Activated CD4-positive, alpha-beta memory T cell treated with anti-CD3 and anti-CD28 coated beads for 36 hours (primary cell): ENCODE measurements at regions not wholly inside any gene's neighbourhood (a gene's known extent, or its start where the extent isn't known, plus 50 kb on each side); places are given as distances from the start of the nearest gene placed in this dataset.

Source experiments
- CTCF ChIA-PET: fragments of 350-600 bp; sonication (Branson Sonifier 250); formaldehyde crosslinking; loops from one replicate; lab custom pipeline; 2021; ENCODE audit warnings: antibody characterized with exemption, inconsistent platforms; lab: Charles Lee
- POLR2A ChIA-PET: fragments of 350-600 bp; sonication (Branson Sonifier 250); formaldehyde crosslinking; loops from one replicate; lab custom pipeline; 2021; ENCODE audit warnings: antibody characterized with exemption; lab: Charles Lee
- DNase-seq: peaks from one replicate; pipeline ENCODE4 v3.0.0-alpha.2; 2020
- H3K27ac Mint-ChIP-seq: one replicate; pipeline ENCODE4 v1.8.0; 2021; ENCODE audit warnings: mixed read lengths
- H3K27me3 Mint-ChIP-seq: one replicate; pipeline ENCODE4 v1.8.0; 2021; ENCODE audit warnings: mixed read lengths
- H3K36me3 Mint-ChIP-seq: one replicate; pipeline ENCODE4 v1.8.0; 2021; ENCODE audit warnings: mixed read lengths
- H3K4me1 Mint-ChIP-seq: one replicate; pipeline ENCODE4 v1.8.0; 2021; ENCODE audit warnings: low read depth, mixed read lengths
- H3K4me3 Mint-ChIP-seq: one replicate; pipeline ENCODE4 v1.8.0; 2021; ENCODE audit warnings: mild to moderate bottlenecking, mixed read lengths
- H3K9me3 Mint-ChIP-seq: one replicate; pipeline ENCODE4 v1.8.0; 2021; ENCODE audit warnings: mixed read lengths
- intact Hi-C: fragments of 100-400 bp; cut with micrococcal nuclease; formaldehyde crosslinking; loops from one replicate; pipeline ENCODE4 v1.15.1; 2023

DNA sequence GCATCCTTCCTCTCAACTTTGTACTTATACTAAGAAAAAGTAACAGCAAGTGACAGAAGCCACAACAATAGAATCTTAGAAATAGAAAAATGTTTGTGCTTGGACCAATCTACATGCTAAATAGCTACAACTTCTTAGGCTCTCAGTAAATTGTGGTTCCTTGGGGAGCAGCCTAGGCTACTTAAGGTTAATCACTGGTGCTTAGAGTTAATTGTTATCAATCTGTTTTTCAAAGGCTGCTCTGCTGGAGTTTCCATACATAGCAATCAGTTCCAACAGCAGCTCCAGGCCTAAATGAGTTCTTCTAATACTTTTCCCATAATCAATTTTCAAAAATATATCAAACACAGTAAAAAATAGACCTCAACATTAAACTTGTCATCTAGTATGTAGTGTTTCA is 571.4 kb downstream of the EPHA7 start:
- POLR2A ChIA-PET: no interaction called here
- no peak for DNase-seq
- intact Hi-C loops: no loop called here
- Mint-ChIP-seq H3K4me3 (no peak overlapping the region), H3K27ac (no peak overlapping the region), H3K4me1 (no peaks in the 10 kb centered on the region), H3K9me3 (peaks cover 15% of the 10 kb centered on the region), H3K36me3 (no peaks in the 10 kb centered on the region), H3K27me3 (no peaks in the 10 kb centered on the region)
- CTCF ChIA-PET: no interaction called here

DNA sequence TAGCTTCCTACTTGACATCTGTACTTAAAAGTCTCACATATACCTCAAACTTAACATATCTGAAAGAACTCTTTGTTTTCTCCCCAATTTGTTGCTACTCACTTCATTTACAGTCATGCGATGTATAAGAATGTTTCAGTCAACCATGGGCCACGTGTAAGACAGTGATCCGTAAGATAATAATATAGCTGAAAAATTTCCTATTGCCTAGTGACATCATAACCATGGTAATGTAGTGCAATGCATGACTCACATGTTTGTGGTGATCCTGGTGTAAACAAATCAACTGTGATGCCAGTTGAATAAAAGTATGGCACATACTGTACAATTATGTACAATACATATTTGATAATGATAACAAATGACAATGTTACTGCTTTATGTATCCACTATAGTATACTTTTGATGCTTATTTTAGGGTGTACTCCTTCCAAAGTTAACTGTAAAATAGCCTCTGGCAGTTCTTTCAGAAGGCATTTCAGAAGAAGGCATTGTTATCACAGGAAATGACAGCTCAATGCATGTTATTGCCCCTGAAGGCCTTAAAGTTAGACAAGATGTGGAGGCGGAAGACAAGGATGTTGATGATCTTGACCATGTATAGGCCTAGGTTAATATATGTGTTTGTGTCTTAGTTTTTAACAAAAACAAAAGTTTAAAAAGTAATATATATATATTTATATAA is 579.0 kb downstream of the EPHA7 start:
- no peak for DNase-seq
- Mint-ChIP-seq H3K9me3 (peaks cover 4% of the 10 kb centered on the region), H3K4me3 (no peak overlapping the region), H3K27me3 (no peaks in the 10 kb centered on the region), H3K36me3 (no peaks in the 10 kb centered on the region), H3K4me1 (no peaks in the 10 kb centered on the region), H3K27ac (no peak overlapping the region)
- intact Hi-C loops: no loop called here
- POLR2A ChIA-PET: no interaction called here
- CTCF ChIA-PET: no interaction called here

DNA sequence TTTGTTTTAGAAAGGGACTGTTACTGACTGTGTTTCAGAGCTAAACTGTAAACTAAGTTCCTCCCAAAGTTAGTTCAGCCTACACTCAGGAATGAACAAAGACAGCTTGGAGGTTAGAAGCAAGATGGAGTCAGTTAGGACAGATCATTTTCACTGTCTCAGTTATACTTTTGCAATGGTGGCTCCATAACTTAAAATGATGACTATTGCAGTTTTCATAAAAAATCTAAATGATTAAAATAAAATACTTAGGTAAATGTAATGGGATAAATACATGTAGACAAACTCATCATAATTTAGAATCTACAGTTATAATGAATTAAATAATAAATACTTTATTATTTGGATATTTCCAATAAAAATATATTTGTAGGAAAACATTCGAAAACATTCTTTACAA is 590.6 kb downstream of the EPHA7 start:
- H3K4me3 Mint-ChIP-seq: no peak overlapping the region
- no peak for DNase-seq
- no peaks in the 10 kb centered on the region for H3K27me3 Mint-ChIP-seq
- ChIA-PET POLR2A (no interaction called here), CTCF (no interaction called here)
- no peaks in the 10 kb centered on the region for H3K4me1 Mint-ChIP-seq
- H3K27ac Mint-ChIP-seq: no peak overlapping the region
- H3K36me3 Mint-ChIP-seq: no peaks in the 10 kb centered on the region
- intact Hi-C loops: no loop called here
- H3K9me3 Mint-ChIP-seq: peaks cover 9% of the 10 kb centered on the region

DNA sequence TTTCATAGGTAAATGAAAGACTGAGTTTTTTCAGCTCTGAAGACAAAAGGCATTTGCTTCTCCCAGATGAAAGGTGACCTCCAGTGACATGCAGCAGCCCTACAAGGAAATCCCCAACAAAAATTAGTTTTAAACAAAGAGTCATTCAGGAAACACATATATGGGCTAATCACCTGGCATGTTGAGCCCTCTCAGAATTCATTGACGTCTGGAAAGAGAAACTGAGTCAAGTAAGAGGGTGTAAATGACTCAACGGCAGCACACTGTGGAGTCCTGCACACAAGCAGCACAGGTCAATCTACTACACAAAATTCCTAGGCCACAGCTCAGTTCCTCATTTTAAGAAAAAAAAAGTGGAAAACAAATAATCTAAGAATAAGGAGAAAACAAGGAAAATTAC is 592.3 kb downstream of the EPHA7 start:
- ChIA-PET CTCF (no interaction called here), POLR2A (interaction anchor here (0.6 kb wide), 1 partner anchor 336 kb away, joined by 3 read pairs; no protein-coding TSS in a partner anchor)
- Mint-ChIP-seq H3K27me3 (no peaks in the 10 kb centered on the region), H3K9me3 (peaks cover 9% of the 10 kb centered on the region), H3K4me3 (no peak overlapping the region), H3K27ac (no peak overlapping the region), H3K36me3 (no peaks in the 10 kb centered on the region), H3K4me1 (no peaks in the 10 kb centered on the region)
- no peak for DNase-seq
- intact Hi-C loops: no loop called here

DNA sequence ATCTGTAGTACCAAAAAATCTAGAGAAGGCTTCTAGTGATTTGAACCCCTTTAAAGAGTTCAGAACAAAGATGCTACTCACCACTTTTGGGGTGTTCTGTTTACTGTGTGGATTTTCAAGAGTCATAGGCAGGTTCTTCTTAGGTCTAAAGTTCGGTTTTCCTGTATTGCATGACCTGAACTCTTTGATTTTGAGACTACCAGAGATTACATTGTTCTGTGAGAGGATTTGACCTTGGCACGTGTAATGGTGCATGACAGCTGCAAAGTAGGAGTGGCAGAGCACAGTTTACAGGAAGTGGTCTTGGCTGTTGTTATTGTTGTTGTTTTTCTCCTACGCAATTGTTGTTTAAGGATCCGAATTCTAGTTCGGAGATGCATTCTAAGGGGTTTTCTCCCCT is 592.7 kb downstream of the EPHA7 start:
- Mint-ChIP-seq H3K27ac (no peak overlapping the region), H3K4me1 (no peaks in the 10 kb centered on the region), H3K9me3 (peaks cover 9% of the 10 kb centered on the region), H3K36me3 (no peaks in the 10 kb centered on the region), H3K4me3 (no peak overlapping the region), H3K27me3 (no peaks in the 10 kb centered on the region)
- DNase-seq: no peak
- ChIA-PET CTCF (no interaction called here), POLR2A (interaction anchor here (0.6 kb wide), 1 partner anchor 336 kb away, joined by 3 read pairs; no protein-coding TSS in a partner anchor)
- intact Hi-C loops: no loop called here

DNA sequence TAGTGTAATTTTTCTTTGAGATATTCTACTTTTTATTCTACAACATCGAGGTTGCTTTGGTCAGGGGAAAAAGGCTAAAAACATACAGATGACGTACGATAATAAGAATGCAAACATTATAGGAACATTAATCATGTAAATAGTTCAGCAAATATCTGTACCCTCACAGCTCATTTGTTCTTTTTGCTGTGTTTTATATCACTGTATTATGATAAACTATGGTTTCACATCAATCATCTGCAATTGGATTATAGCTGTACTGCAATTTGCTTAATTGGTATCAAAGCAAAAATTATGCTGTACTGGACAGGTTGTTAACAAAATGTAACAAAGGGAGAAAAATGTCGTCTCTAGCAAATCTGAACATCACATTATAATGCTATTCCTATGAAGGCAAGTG is 597.1 kb downstream of the EPHA7 start:
- ChIA-PET CTCF (no interaction called here), POLR2A (no interaction called here)
- no peak overlapping the region for H3K27ac Mint-ChIP-seq
- no peak for DNase-seq
- H3K36me3 Mint-ChIP-seq: no peaks in the 10 kb centered on the region
- no peak overlapping the region for H3K4me3 Mint-ChIP-seq
- no peaks in the 10 kb centered on the region for H3K27me3 Mint-ChIP-seq
- peaks cover 7% of the 10 kb centered on the region for H3K9me3 Mint-ChIP-seq
- intact Hi-C loops: no loop called here
- no peaks in the 10 kb centered on the region for H3K4me1 Mint-ChIP-seq

DNA sequence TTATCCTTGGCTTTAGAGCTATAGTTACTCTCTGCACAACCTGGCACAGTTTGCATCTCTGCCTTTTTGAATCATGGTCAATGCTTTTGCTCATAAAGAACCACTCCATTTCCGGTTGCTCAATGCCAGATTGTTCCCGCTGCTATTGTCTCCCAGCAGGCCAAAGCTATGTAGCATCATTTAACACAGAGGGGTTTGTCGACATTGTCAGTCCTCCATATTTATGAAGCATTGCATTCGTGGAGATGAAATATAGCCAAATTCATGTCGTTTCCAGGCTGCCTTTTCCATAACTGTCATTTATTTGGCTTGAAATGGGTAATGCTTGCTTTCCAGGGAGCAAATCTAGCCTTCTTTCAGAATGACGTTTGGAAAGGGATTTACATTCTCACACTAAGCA is 598.8 kb downstream of the EPHA7 start:
- intact Hi-C loops: no loop called here
- POLR2A ChIA-PET: no interaction called here
- Mint-ChIP-seq H3K27ac (no peak overlapping the region), H3K4me3 (no peak overlapping the region), H3K36me3 (no peaks in the 10 kb centered on the region), H3K4me1 (no peaks in the 10 kb centered on the region), H3K27me3 (no peaks in the 10 kb centered on the region), H3K9me3 (peaks cover 11% of the 10 kb centered on the region)
- CTCF ChIA-PET: no interaction called here
- no peak for DNase-seq

DNA sequence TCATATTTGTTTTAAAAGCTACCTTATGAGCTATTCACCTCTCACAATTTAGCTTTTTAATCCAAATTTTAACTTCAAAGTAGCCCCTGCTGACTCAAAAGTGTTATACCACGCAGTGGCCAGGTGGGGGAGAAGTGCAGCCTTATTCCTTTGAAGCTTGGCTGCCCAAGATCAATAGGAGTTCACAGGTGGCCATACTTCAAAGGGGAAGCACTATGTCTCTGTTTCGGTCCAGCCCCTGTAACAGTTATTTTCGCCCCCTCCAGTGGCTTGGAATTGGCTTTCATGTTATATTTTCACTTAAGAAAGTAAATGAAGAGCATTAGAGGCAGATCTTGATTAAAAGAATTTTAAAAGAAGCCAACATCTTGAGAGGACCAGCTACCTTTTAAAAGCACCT is 608.4 kb downstream of the EPHA7 start:
- intact Hi-C loops: no loop called here
- Mint-ChIP-seq H3K27me3 (no peaks in the 10 kb centered on the region), H3K36me3 (no peaks in the 10 kb centered on the region), H3K4me3 (no peak overlapping the region), H3K9me3 (peaks cover 5% of the 10 kb centered on the region), H3K4me1 (no peaks in the 10 kb centered on the region), H3K27ac (no peak overlapping the region)
- peak; percentile 12 for DNase-seq
- ChIA-PET CTCF (no interaction called here), POLR2A (no interaction called here)

DNA sequence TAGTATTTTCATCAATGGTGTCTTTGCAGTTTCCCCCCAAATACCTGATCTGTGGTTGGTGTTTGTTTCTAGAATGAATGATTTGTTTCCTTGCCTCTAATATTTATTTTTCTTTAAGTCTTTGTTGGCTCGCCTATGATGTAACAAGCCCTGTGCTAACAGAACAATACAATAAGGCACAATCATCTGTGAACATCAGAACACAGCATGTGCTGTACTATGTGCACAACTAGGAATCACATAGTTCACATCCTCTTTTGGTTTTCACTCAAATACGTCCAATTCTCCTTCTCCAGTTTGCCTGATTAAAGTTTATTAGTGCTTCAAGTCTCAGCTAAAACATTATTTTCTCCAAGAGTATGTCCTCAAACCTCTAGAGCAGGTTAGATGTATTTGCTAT is 613.1 kb downstream of the EPHA7 start:
- intact Hi-C loops: no loop called here
- Mint-ChIP-seq H3K4me1 (no peaks in the 10 kb centered on the region), H3K27ac (no peak overlapping the region), H3K9me3 (peaks cover 10% of the 10 kb centered on the region), H3K4me3 (no peak overlapping the region), H3K36me3 (no peaks in the 10 kb centered on the region), H3K27me3 (no peaks in the 10 kb centered on the region)
- DNase-seq: no peak
- CTCF ChIA-PET: no interaction called here
- POLR2A ChIA-PET: no interaction called here

DNA sequence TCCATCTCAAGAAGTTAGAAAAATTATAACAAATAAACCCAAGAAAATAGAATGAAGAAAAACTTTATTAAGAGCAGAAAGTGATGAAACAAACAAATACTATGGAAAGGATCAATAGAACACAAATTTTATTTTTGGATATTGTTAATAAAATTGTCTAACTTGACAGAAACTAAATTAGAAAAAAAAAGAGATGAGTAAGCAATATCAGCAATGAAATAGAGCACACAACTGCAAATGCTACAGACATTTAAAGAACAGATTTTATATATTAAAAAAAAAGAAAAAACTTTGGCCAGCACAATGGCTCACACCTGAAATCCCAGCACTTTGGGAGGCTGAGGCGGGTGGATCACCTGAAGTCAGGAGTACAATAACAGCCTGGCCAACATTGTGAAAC is 628.0 kb downstream of the EPHA7 start:
- DNase-seq: no peak
- Mint-ChIP-seq H3K9me3 (peaks cover 12% of the 10 kb centered on the region), H3K36me3 (no peaks in the 10 kb centered on the region), H3K4me1 (no peaks in the 10 kb centered on the region), H3K4me3 (no peak overlapping the region), H3K27ac (no peak overlapping the region), H3K27me3 (no peaks in the 10 kb centered on the region)
- ChIA-PET POLR2A (no interaction called here), CTCF (no interaction called here)
- intact Hi-C loops: no loop called here

DNA sequence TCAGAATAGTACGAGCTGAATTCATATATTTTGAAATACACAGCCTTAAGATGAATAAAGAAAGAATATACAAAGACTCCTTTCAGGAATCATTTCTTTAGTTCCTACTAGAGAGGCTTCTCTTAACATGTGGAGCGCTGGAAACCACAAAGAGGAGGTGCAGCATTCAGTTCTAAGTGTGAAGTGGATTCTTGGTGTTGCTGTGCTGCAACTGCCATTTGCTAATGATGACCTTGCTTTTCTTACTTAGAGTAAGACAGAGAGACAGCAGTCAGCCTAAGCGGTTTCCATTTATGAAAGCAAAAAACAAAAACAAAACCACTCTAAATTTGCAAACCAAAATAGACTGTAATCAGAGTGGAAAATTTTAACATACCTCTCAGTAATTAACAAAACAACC is 629.0 kb downstream of the EPHA7 start:
- no peak overlapping the region for H3K4me3 Mint-ChIP-seq
- POLR2A ChIA-PET: no interaction called here
- CTCF ChIA-PET: no interaction called here
- DNase-seq: no peak
- H3K36me3 Mint-ChIP-seq: no peaks in the 10 kb centered on the region
- peaks cover 9% of the 10 kb centered on the region for H3K9me3 Mint-ChIP-seq
- intact Hi-C loops: no loop called here
- H3K27ac Mint-ChIP-seq: no peak overlapping the region
- no peaks in the 10 kb centered on the region for H3K4me1 Mint-ChIP-seq
- no peaks in the 10 kb centered on the region for H3K27me3 Mint-ChIP-seq

DNA sequence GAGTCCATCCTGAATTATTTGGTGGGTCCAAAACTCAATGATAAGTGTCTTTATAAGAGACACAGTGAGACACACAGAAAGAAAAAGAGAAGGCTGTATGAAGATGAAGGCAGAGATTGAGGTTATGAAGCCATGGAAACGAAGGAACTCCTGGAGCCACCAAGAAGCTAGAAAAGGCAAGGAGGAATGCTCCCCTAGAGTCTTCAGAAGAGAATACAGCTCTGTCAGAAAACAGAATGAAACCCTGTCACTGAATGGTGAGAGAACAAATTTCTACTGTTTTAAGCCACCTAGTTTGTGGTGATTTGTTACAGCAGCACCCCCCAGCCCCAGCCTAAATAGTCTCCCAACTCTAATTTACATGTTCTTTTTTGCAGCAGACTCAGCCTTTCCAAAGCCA is 635.1 kb downstream of the EPHA7 start:
- Mint-ChIP-seq H3K4me3 (no peak overlapping the region), H3K36me3 (no peaks in the 10 kb centered on the region), H3K27ac (no peak overlapping the region), H3K4me1 (no peaks in the 10 kb centered on the region), H3K9me3 (peaks cover 6% of the 10 kb centered on the region), H3K27me3 (no peaks in the 10 kb centered on the region)
- intact Hi-C loops: no loop called here
- no peak for DNase-seq
- POLR2A ChIA-PET: no interaction called here
- CTCF ChIA-PET: no interaction called here

DNA sequence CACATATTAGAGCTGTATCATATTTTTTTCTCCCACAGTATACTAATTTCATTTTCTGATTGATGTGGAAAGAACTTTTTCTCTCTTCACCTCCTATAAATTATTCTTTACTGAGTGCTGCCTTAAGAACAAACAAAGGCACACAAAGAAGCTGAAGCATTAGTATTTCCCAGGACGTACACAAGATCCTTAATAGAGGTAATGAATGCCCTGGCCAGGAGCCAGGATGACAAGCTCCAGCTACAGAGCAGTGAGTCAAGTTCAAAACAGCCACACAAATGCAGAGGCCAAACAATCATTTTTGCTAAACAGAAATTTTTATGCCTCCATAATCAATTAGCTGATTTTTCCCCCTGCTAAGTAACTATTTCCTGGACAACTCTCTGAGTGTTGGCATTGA is 639.6 kb downstream of the EPHA7 start:
- H3K27ac Mint-ChIP-seq: no peak overlapping the region
- no peaks in the 10 kb centered on the region for H3K27me3 Mint-ChIP-seq
- ChIA-PET POLR2A (no interaction called here), CTCF (interaction anchor here (0.6 kb wide), 1 partner anchor 86 kb away, joined by 3 read pairs; no protein-coding TSS in a partner anchor)
- no peaks in the 10 kb centered on the region for H3K36me3 Mint-ChIP-seq
- no peak for DNase-seq
- intact Hi-C loops: no loop called here
- H3K9me3 Mint-ChIP-seq: no peaks in the 10 kb centered on the region
- no peaks in the 10 kb centered on the region for H3K4me1 Mint-ChIP-seq
- H3K4me3 Mint-ChIP-seq: no peak overlapping the region
